ENCODE measurements at regions not wholly inside any gene's neighbourhood (a gene's known extent, or its start where the extent isn't known, plus 50 kb on each side); places are given as distances from the start of the nearest gene placed in this dataset.

DNA sequence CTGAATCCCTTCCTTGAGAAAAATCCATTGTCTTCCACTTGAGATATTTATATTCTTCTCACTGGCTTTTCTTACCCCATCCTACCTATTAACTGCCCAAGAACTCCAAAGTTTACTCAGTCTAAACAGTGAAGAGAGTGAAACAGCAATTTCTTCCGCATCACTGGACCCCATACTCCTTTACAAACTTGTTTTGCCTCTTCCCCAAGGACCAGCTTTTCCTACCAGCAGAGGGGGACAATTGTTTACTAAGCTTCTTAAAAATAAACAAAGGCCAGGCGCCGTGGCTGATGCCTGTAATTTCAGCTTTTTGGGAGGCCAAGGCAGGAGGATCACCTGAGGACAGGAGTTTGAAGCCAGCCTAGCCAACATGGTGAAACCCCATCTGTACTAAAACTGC lies 52.0 kb downstream of the LRATD1 start:
- intact Hi-C loops (cut with DNase I) = no loop called here
- no peak for DNase-seq

DNA sequence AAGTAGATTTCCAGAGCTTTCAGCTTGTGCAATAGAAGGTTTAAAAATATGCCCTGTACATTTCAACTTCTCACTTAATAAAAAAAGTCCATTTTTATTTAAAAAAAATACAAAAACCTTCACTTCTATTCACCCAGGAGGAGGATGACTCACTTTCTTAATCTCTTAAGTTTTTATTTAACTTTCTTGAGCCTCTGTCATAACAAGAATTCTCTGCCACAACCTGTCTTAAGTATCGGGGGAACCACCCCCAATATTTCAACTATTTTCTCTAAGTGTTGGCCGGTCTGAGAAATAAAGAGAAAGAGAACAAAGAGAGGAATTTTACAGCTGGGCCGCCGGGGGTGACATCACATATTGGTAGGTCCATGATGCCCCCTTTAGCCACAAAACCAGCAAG lies 58.4 kb downstream of the LRATD1 start:
- intact Hi-C loops (cut with DNase I) = no loop called here
- no peak for DNase-seq

DNA sequence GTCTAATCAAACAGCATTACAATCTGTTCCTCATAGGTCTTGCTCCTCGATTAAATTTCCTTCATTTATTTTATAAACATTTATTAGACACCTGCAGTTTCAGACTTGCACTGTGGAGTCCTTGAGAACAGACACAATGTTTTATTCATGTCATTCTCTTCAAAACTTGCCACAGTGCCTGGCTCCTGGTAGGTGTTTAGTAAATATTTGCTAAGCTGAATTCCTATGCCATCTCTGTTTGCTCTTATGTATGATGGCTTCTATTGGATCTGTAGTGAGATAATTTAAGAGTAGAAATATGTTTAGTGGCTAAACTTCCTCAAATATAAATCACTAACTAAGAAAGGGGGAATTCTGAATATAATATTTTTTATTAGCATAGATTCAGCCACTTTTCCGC lies 61.4 kb downstream of the LRATD1 start:
- DNase-seq = no peak
- intact Hi-C loops (cut with DNase I) = no loop called here

DNA sequence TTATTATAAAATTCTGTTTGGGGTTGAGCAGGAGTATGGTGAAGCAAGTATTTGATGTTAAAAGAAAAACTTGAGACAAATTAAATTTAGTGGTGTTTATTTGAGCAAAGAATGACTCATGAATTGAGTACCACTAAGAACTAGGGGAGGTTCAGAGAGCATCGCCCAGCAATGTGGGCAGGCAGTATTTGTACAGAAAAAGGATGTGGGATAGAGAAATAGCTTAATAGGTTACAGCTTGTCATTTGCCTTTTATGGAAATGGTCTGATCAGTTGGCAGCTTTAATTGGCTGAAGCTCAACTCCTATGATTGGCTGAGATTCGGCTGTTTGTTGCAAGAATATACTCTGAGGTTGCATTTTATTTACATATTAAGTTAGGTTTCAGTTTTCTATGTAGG lies 68.2 kb downstream of the LRATD1 start:
- DNase-seq = no peak
- intact Hi-C loops (cut with DNase I) = no loop called here

DNA sequence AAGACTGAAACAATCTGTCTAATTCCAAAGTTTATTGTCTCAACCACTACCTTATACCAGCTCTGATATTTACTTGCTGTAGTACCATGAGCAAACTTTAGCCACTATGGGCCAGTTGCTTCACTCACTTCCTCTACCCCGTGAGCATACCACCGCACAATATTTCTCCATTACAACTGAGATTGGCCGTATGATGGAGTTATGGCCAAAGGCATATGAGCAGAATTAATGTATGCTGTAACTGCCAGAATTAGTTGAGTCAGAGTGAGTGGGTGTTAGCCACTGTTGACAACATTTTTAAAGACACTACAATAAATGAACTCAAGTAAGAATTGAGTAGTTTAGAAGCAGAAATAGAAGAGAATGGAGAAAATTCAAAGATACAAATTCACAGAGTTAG lies 69.7 kb downstream of the LRATD1 start:
- intact Hi-C loops (cut with DNase I) = no loop called here
- DNase-seq = no peak

DNA sequence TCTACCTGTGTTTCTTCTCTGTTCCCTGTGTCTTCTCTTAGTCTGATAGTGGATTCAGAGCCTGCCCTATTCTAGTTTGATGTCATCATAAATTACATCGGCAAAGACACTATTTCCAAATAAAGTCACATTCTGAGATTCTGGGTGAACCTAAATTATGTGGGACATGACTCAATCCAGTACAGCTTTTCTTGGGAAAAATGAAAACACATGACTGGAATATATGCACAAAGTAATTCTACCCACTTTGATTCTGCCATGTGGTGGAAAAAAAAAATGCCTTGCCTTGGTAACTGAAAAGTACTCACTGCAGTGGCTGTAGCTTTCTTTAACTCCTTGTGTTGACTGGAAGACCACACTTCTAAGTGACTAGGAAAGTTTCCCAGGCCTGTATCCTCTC lies 73.7 kb downstream of the LRATD1 start:
- intact Hi-C loops (cut with DNase I) = no loop called here
- DNase-seq = no peak

DNA sequence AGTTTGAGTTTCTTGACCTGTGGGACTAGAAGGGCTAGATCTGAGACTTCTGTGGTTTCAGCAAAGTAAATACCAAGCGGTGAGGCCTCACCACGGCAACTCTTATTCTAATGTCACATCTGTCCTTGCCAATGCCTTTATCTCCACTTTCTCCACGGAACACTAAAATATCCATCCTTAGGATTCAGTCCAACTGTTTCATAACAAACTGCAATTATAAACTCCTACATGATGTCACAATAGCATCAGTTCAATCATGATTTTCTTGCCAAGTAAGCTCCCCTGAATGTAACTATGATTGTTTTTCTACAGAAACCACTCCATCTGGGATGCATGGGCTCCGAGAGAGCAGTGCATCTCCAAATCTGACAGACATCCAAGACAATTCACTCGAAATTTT lies 79.6 kb downstream of the LRATD1 start:
- no peak for DNase-seq
- intact Hi-C loops (cut with DNase I) = no loop called here

DNA sequence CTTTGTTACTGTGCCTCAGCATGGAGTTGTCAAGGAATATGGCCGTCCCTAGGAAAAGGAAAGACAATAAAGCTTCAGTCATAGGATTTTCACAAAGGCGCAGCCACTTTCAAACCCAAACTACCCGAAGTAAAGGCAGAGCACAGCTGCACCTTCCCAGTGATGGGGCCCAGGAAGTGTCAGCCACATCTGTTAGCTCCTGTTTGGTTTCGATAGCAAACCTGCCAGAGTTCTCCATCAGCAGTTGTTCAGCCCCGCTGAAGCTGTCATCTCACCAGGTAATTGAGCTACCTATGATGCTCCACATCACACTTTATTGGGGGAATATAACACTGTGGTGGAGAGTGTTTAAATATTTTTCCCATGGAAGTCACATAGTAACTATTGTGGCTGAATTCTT lies 80.7 kb downstream of the LRATD1 start:
- intact Hi-C loops (cut with DNase I) = no loop called here

DNA sequence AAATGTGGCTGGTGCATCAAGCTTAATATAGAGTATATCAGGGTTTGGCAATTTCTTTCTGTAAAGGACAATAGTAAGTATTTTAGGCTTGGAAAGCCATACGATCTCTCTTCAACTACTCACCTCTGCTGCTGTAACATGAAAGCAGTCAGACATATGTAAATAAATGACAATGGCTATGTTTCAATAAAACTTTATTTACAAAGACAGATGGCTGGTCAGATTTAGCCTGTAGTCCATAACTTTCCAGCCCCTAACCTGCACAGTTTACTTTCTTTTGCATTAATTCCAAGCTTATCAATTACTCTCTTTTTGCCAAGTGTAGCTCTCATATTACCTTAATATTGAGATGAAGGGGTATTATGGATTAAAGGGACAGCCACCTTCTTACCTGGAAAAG lies 83.1 kb downstream of the LRATD1 start:
- DNase-seq = no peak

More for the DNA sequence above, 80.7 kb downstream of the LRATD1 start:
- DNase-seq = no peak

DNA sequence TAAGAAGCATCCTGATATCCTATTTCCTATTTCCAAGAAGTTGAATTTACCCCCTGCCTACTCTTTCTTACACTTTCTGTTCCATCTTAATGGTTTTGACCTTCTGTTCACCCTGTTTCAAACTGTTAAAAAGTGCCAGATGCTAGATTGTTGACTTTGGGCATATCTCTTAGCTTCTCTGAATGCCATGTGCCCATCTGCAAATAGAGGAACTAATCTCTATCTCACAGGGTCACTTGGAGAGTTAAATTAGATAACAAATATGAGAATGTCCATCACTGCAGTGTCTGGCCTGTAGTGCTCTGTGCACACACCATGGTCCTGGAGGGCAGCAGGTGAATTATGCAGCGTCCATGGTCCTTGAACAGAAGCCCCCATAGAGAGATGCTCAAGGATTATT lies 83.8 kb downstream of the LRATD1 start:
- DNase-seq = no peak
- intact Hi-C loops (cut with DNase I) = no loop called here

More for the DNA sequence above, 83.1 kb downstream of the LRATD1 start:
- intact Hi-C loops (cut with DNase I) = no loop called here

DNA sequence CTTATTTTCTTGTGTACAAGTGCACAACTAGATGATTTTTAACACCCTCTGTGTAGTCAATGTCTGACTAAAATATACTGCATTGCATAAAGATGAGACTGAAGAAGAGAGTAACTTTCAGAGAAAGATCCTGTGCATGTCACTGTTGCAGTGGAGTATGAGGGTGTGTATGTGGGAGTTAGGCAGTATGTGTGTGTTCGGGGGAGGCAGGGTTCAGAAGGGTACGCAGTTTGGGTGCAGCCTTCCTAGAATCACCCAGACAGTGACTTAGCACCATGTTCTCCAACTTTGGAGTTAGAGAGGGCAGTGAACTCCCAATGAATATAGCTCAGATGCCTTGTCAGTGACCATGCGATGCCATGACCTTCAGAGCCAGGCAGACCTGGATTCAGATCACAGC lies 84.6 kb downstream of the LRATD1 start:
- intact Hi-C loops (cut with DNase I) = no loop called here
- no peak for DNase-seq

DNA sequence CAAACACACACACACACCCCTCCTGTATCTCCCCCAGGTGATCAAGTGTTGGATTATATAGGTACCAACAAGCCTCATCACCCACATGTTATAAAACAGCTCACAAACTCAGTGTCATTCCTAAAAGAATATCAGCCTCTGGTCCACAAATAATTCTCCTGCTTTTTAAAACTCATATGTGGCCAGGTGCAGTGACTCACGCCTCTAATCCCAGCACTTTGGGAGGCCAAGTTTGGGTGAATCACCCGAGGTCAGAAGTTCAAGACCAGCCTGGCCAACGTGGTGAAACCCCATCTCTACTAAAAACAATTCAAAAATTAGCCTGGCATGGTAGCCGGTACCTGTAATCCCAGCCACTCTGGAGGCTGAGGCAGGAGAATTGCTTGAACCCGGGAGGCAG lies 87.8 kb downstream of the LRATD1 start:
- intact Hi-C loops (cut with DNase I) = no loop called here
- no peak for DNase-seq

DNA sequence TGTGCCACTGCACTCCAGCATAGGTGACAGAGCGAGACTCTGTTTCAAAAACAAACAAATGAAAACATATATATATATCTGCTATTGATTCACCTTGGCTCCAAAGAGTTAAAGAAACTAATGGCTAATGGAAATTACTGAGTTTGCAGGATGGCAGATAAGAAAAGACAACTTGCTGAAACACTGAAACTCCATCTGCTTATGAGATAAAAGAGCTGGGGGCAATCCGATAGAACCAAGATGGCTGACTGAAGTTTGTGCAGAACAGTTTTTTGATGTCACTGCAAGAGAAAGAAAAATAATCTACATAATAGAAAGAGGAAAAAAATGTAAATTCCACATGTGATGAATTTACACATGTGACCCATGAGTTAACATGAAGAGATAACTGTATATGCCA lies 88.2 kb downstream of the LRATD1 start:
- DNase-seq = no peak
- intact Hi-C loops (cut with DNase I) = no loop called here

DNA sequence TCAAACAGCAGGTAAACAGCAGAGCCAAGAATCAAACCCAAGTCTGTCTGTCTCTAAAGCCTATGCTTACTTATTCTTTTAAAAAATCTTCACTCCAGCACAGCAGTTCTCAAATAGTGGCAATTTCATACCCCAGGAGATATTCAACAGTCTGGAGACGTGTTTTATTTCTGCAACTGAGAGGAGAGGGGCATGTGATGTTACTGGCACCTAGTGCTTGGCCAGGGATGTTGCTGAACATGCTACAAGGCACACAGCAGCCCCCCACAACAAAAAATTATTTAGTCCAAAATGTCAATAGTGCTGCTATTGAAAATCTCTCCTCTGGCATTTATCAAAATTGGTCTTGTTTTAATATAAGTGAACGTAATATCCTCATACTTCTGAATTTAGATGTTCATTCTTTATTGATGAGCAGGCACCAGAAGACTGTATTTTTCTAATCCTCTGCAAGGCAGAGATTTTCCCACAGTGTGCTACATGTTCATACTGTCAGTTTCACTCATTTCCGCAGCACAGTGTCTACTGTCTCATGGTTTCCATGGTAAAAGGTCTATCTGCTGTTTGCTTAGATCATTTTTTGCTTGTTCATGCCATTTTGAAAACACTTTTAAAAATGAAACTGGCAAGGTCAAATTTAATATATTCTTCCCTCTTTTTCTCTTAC lies 90.5 kb downstream of the LRATD1 start:
- DNase-seq = no peak
- intact Hi-C loops (cut with DNase I) = no loop called here

DNA sequence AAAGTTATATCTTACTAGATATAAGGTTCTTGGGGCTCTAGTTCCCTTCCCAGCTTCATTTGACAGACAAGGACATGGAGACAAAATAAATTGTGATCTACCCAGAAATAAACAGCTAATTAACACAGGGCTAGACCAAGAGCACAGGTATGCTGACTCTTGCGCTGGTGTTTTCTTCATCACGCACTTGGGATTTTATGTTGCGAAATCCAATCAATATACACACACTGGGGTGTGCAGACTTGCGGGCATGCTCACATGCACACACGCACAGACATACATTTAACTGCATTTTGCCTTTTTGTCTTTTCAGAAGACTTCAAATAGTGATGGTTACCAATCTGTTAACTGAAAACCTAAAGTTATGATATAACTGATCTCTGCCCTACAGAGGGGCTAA lies 91.2 kb downstream of the LRATD1 start:
- intact Hi-C loops (cut with DNase I) = no loop called here
- DNase-seq = no peak

DNA sequence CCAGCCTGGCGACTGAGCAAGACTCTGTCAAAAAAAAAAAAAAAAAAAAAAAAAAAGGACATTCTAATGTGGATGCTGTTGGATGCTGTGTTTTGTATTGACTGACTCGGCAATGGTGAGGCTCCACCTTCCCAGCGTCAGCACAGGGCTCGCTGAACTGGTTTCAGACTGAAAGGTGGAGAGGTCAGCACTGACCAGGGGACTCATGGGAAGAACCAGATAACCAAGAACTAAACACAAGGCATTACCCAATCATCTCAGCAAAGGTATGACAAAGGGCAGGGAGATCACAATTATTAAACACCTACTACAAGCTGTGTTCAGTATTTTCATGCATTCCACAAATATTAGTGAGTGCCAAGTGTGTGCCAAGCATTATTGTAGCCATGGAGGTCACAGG lies 103.2 kb downstream of the LRATD1 start:
- intact Hi-C loops (cut with DNase I) = no loop called here
- DNase-seq = no peak

DNA sequence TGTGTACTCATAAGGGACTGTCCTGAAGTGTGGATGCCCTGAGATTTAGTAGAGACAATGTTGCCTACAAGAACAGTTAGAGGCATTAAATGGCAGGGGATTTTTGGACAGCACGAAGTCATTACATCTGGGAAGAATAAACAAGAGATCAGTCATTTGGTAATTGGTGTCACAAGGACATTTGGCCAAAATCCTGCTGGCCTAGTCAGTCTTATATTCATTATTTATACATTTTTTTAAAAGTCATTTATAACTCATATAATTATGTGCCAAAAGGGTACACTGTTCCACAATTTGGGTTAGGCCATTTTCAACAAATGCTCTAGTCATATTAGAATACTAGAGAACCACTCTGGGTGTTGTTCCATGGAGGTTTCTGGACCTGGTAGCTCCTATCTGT lies 104.7 kb downstream of the LRATD1 start:
- no peak for DNase-seq
- intact Hi-C loops (cut with DNase I) = no loop called here

DNA sequence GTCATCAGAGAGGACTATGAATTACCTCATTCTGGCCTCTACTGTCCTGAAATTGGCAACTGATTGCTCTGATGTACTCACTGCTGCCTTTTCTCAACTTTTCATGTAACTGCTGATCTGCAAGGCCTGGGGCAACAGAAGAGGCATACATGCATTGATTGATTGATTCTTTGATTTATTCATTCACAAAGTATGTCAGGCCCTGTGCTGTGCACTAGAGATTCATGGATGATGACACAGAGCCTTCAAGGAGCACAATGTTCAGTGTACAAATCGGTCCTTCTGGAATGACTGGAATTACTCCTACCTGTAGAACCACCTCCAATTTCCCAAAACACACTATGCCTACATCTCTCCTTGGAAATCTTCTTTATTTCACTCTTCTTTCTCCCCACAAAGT lies 111.3 kb downstream of the LRATD1 start:
- DNase-seq = no peak
- intact Hi-C loops (cut with DNase I) = no loop called here

DNA sequence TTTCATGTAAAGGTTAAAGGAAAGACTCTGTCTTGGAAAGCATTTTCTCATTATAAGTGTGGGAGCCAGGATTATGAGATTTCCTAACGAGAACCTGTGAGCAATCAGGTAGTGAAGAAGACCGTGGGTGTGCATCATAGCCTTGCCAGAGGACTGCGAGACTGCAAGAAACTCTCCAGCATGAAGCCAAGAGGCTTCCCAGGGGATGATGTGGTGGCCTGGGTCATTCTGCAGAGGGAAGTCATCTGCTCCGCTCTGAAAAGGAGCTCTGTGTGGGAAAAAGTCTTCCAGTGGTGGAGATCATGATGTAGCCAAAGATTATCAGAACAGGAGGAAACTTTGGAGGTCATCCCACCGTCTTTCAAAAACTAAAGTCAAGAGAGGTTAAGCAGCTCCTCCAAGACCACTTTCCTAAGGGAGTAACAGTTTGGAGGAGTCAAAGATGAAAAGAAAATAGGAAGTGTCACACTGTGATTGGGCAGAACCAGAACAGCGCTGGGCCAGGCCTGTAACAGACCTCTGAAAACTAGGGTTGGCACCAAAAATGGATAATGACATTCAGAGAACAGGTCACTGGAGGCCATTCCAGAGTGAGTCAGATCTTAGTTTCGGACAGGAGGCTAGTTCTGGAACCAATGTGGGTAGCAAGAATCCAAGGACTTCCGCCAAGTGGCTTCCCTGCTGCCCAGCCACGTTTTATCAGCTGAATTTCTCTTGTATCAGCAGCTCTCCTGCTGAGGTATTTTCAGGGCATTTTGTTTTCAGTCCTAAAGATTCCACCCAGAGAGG lies 113.0 kb downstream of the LRATD1 start:
- intact Hi-C loops (cut with DNase I) = no loop called here
- DNase-seq = no peak

DNA sequence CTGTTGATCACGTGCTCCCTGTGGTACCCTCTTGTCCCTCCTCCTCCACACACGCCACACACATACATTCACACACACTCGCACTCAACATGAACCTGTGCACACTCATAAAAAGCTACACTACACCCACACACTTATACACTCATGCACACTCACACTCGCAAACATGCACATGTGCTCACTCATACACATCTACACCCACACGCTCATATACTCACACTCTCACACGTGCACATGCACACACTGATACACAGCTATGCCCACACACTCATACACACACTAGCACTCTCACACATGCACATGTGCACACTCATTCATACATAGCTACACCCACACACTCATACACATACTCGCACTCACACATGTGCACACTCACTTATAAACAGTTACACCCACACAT lies 113.6 kb downstream of the LRATD1 start:
- no peak for DNase-seq
- intact Hi-C loops (cut with DNase I) = no loop called here

DNA sequence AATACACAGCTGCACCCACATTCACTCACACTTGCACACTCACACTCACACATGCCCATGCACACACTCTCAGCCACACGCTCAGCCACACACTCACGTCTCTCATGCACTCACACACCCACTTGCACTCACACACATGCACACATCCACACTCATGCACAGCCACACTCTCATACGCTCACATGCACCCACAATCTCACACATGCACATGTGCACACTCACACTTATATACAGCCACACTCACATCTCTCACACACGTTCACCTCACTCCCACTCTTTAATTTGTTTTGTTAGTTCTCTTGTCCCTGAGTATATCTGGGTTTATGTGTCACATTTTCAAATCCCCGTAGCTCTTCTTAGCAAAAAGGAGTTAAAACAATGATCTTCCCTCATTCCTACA lies 114.9 kb downstream of the LRATD1 start:
- DNase-seq = no peak
- intact Hi-C loops (cut with DNase I) = no loop called here

DNA sequence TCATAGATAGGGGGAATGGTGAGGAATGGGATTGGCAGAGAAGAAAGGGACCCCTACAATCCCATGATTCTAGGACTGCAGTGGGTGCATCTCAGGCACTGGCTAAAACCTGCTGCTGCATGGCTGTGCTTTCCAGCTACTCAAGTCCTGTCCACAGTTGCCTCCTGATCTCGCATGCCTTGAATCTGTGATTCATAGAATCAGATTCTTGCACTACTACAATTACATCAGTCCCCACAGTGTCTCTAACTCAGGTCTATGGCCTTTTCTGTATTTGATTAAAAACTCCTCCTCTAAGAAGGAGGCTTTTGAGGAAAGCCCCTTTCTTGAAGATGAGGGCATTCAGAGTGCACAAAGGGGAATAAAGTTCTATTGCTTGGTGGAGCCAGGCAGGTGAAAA lies 117.4 kb downstream of the LRATD1 start:
- intact Hi-C loops (cut with DNase I) = no loop called here

DNA sequence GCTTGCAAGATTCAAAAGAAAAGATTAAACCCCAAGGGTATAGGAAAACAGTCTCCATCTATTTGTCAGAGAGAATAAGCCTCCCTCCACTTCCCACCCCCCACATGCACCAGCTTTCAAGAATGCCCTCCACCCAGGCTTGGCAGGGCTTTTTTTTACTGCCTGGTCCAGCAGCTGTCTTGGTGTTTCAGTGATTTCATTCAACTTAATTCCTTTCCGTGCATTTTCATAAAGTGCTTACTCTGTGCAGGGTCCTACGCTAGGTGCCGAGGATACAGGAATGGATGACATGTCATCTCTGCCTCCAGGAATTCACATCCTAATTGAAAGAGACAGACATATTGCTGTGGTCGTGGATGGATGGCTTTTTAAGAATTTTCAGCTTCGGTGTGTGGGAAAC lies 117.9 kb downstream of the LRATD1 start:
- intact Hi-C loops (cut with DNase I) = no loop called here
- no peak for DNase-seq

More for the DNA sequence above, 117.4 kb downstream of the LRATD1 start:
- DNase-seq = no peak

Measured in posterior cingulate gyrus (tissue), 11 donors.